ENCODE measurements at regions not wholly inside any gene's neighbourhood (a gene's known extent, or its start where the extent isn't known, plus 50 kb on each side); places are given as distances from the start of the nearest gene placed in this dataset.
"Not testable (repeated sequence)": the region's sequence is repeated elsewhere in the genome, so short reads cannot be mapped to it uniquely, and the experiment has no call there.

GRCh38 chr13:58950911-58951310 lies 1212.8 kb downstream of the DIAPH3 start:
- DNase-seq, result no peak
- no peaks in the 10 kb centered on the region for H3K4me1 ChIP-seq (ENCODE audit: insufficient read depth)
- no peaks in the 10 kb centered on the region for H3K27me3 ChIP-seq
- no peak overlapping the region for H3K4me3 ChIP-seq
- intact Hi-C loops (cut with DNase I), result no loop called here
- no peaks in the 10 kb centered on the region for H3K9me3 ChIP-seq
- TF ChIP-seq, protein P1, sequence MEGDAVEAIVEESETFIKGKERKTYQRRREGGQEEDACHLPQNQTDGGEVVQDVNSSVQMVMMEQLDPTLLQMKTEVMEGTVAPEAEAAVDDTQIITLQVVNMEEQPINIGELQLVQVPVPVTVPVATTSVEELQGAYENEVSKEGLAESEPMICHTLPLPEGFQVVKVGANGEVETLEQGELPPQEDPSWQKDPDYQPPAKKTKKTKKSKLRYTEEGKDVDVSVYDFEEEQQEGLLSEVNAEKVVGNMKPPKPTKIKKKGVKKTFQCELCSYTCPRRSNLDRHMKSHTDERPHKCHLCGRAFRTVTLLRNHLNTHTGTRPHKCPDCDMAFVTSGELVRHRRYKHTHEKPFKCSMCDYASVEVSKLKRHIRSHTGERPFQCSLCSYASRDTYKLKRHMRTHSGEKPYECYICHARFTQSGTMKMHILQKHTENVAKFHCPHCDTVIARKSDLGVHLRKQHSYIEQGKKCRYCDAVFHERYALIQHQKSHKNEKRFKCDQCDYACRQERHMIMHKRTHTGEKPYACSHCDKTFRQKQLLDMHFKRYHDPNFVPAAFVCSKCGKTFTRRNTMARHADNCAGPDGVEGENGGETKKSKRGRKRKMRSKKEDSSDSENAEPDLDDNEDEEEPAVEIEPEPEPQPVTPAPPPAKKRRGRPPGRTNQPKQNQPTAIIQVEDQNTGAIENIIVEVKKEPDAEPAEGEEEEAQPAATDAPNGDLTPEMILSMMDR (IDR thresholded peaks at IDR 0.05), result no peak
- no peak for TF ChIP-seq POLR2A (IDR thresholded peaks at IDR 0.05)
- no peak for TF ChIP-seq EP300 (IDR thresholded peaks at IDR 0.05)
- no peak overlapping the region for H3K27ac ChIP-seq
- H3K36me3 ChIP-seq, result no peaks in the 10 kb centered on the region

DNA sequence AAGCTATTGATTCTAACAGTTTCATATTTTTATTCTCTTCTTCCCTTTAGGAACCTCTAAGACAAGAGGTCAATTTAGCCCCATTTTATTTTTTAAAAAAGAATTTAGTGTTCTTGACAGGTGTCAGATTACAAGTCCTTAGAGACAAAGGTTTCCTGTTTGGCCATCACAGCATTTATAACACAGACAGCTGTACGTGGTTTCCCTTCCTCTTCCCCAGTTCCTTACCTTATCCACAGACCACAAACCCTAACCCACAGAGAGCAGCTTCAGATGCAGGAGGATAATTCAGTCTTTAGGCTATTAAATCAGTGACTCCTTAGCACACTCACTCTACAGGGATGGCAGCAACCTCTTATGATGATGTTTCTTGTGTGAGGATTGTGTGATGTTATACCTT lies 1210.1 kb downstream of the DIAPH3 start:
- DNase-seq, result no peak
- WGBS, 3 donors, result 39 to 55% (median 53%) methylated on average over 1 of the region's 1 CpG
- intact Hi-C loops (cut with DNase I), result no loop called here
- no peak overlapping the region for H3K27ac ChIP-seq
- no peaks in the 10 kb centered on the region for H3K9me3 ChIP-seq
- TF ChIP-seq, protein P1 (IDR thresholded peaks at IDR 0.05), result no peak
- no peak for TF ChIP-seq EP300 (IDR thresholded peaks at IDR 0.05)
- no peak for TF ChIP-seq POLR2A (IDR thresholded peaks at IDR 0.05)
- no peak overlapping the region for H3K4me3 ChIP-seq
- no peaks in the 10 kb centered on the region for H3K36me3 ChIP-seq
- H3K4me1 ChIP-seq (ENCODE audit: insufficient read depth), result no peaks in the 10 kb centered on the region
- H3K27me3 ChIP-seq, result no peaks in the 10 kb centered on the region

GRCh38 chr13:58955546-58956385 lies 1208.0 kb downstream of the DIAPH3 start:
- H3K27me3 ChIP-seq, result no peaks in the 10 kb centered on the region
- TF ChIP-seq POLR2A (IDR thresholded peaks at IDR 0.05) (no peak), EP300 (IDR thresholded peaks at IDR 0.05) (no peak)
- TF ChIP-seq, protein P1 (IDR thresholded peaks at IDR 0.05), result no peak
- H3K9me3 ChIP-seq, result no peaks in the 10 kb centered on the region
- intact Hi-C loops (cut with DNase I), result no loop called here
- H3K36me3 ChIP-seq, result no peaks in the 10 kb centered on the region
- 72 to 78% (median 72%) methylated on average over 7 of the region's 7 CpGs for WGBS, 3 donors
- no peaks in the 10 kb centered on the region for H3K4me1 ChIP-seq (ENCODE audit: insufficient read depth)
- no peak overlapping the region for H3K4me3 ChIP-seq
- no peak for DNase-seq
- no peak overlapping the region for H3K27ac ChIP-seq

- H3K27me3 ChIP-seq; intact Hi-C loops (cut with DNase I); H3K27ac ChIP-seq; H3K4me1 ChIP-seq (ENCODE audit: insufficient read depth); H3K4me3 ChIP-seq; DNase-seq; H3K36me3 ChIP-seq; H3K9me3 ChIP-seq: not testable (repeated sequence)
- WGBS, 3 donors, result 95 to 96% (median 96%) methylated on average over 19 to 22 of the region's 22 CpGs
Measured at GRCh38 chr13:58958097-58958496, 1205.6 kb downstream of the DIAPH3 start.

GRCh38 chr13:58960888-58961287 lies 1202.8 kb downstream of the DIAPH3 start:
- Histone ChIP-seq H3K36me3 (no peaks in the 10 kb centered on the region), H3K4me1 (ENCODE audit: insufficient read depth) (no peaks in the 10 kb centered on the region), H3K9me3 (no peaks in the 10 kb centered on the region), H3K27me3 (no peaks in the 10 kb centered on the region), H3K27ac (no peak overlapping the region), H3K4me3 (no peak overlapping the region)
- DNase-seq, result no peak
- intact Hi-C loops (cut with DNase I), result no loop called here
- WGBS, 3 donors, result 60 to 72% (median 63%) methylated on average over 2 of the region's 2 CpGs
- TF ChIP-seq EP300 (IDR thresholded peaks at IDR 0.05) (no peak), POLR2A (IDR thresholded peaks at IDR 0.05) (no peak)
- TF ChIP-seq, protein P1 (IDR thresholded peaks at IDR 0.05), result no peak
